H1 (cell line): ENCODE measurements at regions not wholly inside any gene's neighbourhood (a gene's known extent, or its start where the extent isn't known, plus 50 kb on each side); places are given as distances from the start of the nearest gene placed in this dataset.

ENCODE experiments used
- CTCF ChIA-PET: fragments of 300-600 bp; sonication (Branson Sonifier 250); formaldehyde crosslinking; loops from one replicate; lab custom pipeline; 2021; ENCODE audit not compliant: partially characterized antibody; lab: Charles Lee
- POLR2A ChIA-PET: fragments of 300-600 bp; sonication (Branson Sonifier 250); formaldehyde crosslinking; loops from one replicate; lab custom pipeline; 2021; ENCODE audit warnings: inconsistent platforms; ENCODE audit not compliant: partially characterized antibody; lab: Charles Lee
- DNase-seq, 2 experiments: peaks; one replicate each; pipeline versions ENCODE4 v3.0.0 to v3.0.0-alpha.2; 2010 to 2022; ENCODE audit warnings: low spot score in 2 of 2, low read depth in 1 of 2, mixed read lengths in 1 of 2
- FAIRE-seq: peaks from 2 replicates; lab custom pipeline; 2011; peaks lifted over from hg19 to GRCh38; lab: Jason Lieb, UNC
- H2AFZ ChIP-seq: 2 replicates; pipeline ENCODE4 v1.8.1; 2012; ENCODE audit warnings: low read length, inconsistent platforms
- H2AK5ac ChIP-seq: 2 replicates; pipeline ENCODE4 v1.6.1; 2013; ENCODE audit warnings: low read depth, low read length
- H2BK120ac ChIP-seq: replicated peaks from 2 replicates; pipeline ENCODE3; 2013; ENCODE audit warnings: low read depth, low read length, inconsistent platforms
- H2BK12ac ChIP-seq: 2 replicates; pipeline ENCODE4 v1.6.1; 2013; ENCODE audit warnings: low read depth, low read length
- H2BK15ac ChIP-seq: 2 replicates; pipeline ENCODE4 v1.6.1; 2013; ENCODE audit warnings: low read length
- H2BK20ac ChIP-seq: 2 replicates; pipeline ENCODE4 v1.6.1; 2013; ENCODE audit warnings: low read length
- H2BK5ac ChIP-seq: 2 replicates; pipeline ENCODE4 v1.6.1; 2013; ENCODE audit warnings: low read depth, low read length
- H3K14ac ChIP-seq: 2 replicates; pipeline ENCODE4 v1.6.1; 2013; ENCODE audit warnings: inconsistent platforms; ENCODE audit not compliant: insufficient read length
- H3K18ac ChIP-seq: 2 replicates; pipeline ENCODE4 v1.6.1; 2013; ENCODE audit warnings: low read length; ENCODE audit errors: extremely low read depth
- H3K23ac ChIP-seq: 2 replicates; pipeline ENCODE4 v1.6.1; 2013; ENCODE audit warnings: inconsistent platforms; ENCODE audit not compliant: insufficient read length
- H3K23me2 ChIP-seq: 2 replicates; pipeline ENCODE4 v1.6.1; 2013; ENCODE audit warnings: low read depth, low read length
- H3K27ac ChIP-seq: 2 replicates; pipeline ENCODE4 v1.6.1; 2011; ENCODE audit warnings: low read depth, low read length, inconsistent platforms
- H3K27me3 ChIP-seq, 4 experiments: replicated peaks in 1 of 4; 1 replicate in 1 of 4; 2 replicates in 3 of 4; pipeline versions ENCODE4 v1.6.1 to v1.8.1; 2011 to 2013; ENCODE audit warnings: low read length in 3 of 4, mild to moderate bottlenecking in 3 of 4, inconsistent platforms in 2 of 4, mixed read lengths in 2 of 4, moderate library complexity in 1 of 4; ENCODE audit not compliant: control insufficient read depth in 3 of 4, insufficient read depth in 3 of 4; ENCODE audit errors: extremely low read depth in 1 of 4
- H3K36me3 ChIP-seq, 4 experiments: 2 replicates each; pipeline versions ENCODE4 v1.6.1 to v1.8.1; 2011 to 2013; ENCODE audit warnings: mild to moderate bottlenecking in 4 of 4, low read length in 3 of 4, moderate library complexity in 2 of 4, control low read depth in 1 of 4, inconsistent platforms in 1 of 4; ENCODE audit not compliant: insufficient read depth in 4 of 4, control insufficient read depth in 2 of 4
- H3K4ac ChIP-seq: replicated peaks from 2 replicates; pipeline ENCODE3; 2013; ENCODE audit warnings: low read length, low read depth, mixed read lengths, inconsistent platforms; ENCODE audit not compliant: insufficient read length
- H3K4me1 ChIP-seq, 4 experiments: replicated peaks in 1 of 4; 1 replicate in 1 of 4; 2 replicates in 3 of 4; pipeline versions ENCODE4 v1.6.1 to v1.8.1; 2011 to 2013; ENCODE audit warnings: low read length in 3 of 4, inconsistent platforms in 2 of 4, mixed read lengths in 1 of 4; ENCODE audit not compliant: insufficient read depth in 4 of 4, control insufficient read depth in 3 of 4
- H3K4me2 ChIP-seq, 2 experiments: 2 replicates each; pipeline versions ENCODE4 v1.6.1 to v1.8.1; 2011 to 2013; ENCODE audit warnings: low read depth in 2 of 2, low read length in 2 of 2, control low read depth in 1 of 2, inconsistent platforms in 1 of 2, mild to moderate bottlenecking in 1 of 2; ENCODE audit not compliant: insufficient read depth in 1 of 2
- H3K4me3 ChIP-seq, 4 experiments: fragments of 200-600, 300-600 bp in 1 of 4; sonication (generic), shearing (Covaris generic), sonication (Bioruptor Twin) in 1 of 4; 2 replicates each; pipeline versions ENCODE4 v1.5.1 to v1.8.1; 2011 to 2016; ENCODE audit warnings: low read length in 4 of 4, low read depth in 3 of 4, control low read depth in 2 of 4, inconsistent platforms in 2 of 4, mild to moderate bottlenecking in 2 of 4, mixed read lengths in 1 of 4, moderate library complexity in 1 of 4; ENCODE audit not compliant: insufficient read depth in 2 of 4; ENCODE audit errors: extremely low read depth in 1 of 4
- H3K56ac ChIP-seq: replicated peaks from 2 replicates; pipeline ENCODE3; 2013; ENCODE audit warnings: low read depth, mild to moderate bottlenecking, mixed read lengths, low read length, inconsistent platforms; ENCODE audit not compliant: insufficient read length
- H3K79me1 ChIP-seq: 2 replicates; pipeline ENCODE4 v1.6.1; 2013; ENCODE audit warnings: low read depth, low read length, control low read depth
- H3K79me2 ChIP-seq, 2 experiments: 2 replicates each; pipeline versions ENCODE4 v1.6.1 to v1.8.1; 2012 to 2013; ENCODE audit warnings: low read length in 2 of 2, mild to moderate bottlenecking in 2 of 2, inconsistent platforms in 1 of 2; ENCODE audit not compliant: insufficient read depth in 2 of 2, control insufficient read depth in 1 of 2
- H3K9ac ChIP-seq, 4 experiments: replicated peaks in 1 of 4; 1 replicate in 1 of 4; 2 replicates in 3 of 4; pipeline versions ENCODE4 v1.6.1 to v1.8.1; 2011 to 2013; ENCODE audit warnings: low read depth in 3 of 4, low read length in 3 of 4, control low read depth in 2 of 4, mild to moderate bottlenecking in 2 of 4, moderate library complexity in 2 of 4, inconsistent platforms in 1 of 4; ENCODE audit errors: extremely low read depth in 1 of 4
- H3K9me3 ChIP-seq, 2 experiments: 2 replicates each; pipeline versions ENCODE4 v1.6.1 to v1.8.1; 2012 to 2013; ENCODE audit warnings: mild to moderate bottlenecking in 2 of 2, moderate library complexity in 2 of 2, control low read depth in 1 of 2, inconsistent platforms in 1 of 2, low read depth in 1 of 2, low read length in 1 of 2, mixed read lengths in 1 of 2; ENCODE audit not compliant: insufficient read depth in 2 of 2
- H4K20me1 ChIP-seq, 2 experiments: replicated peaks in 1 of 2; 2 replicates each; pipeline versions ENCODE3 to v1.8.1; 2011 to 2013; ENCODE audit warnings: inconsistent platforms in 2 of 2, low read length in 2 of 2, mild to moderate bottlenecking in 1 of 2; ENCODE audit not compliant: insufficient read depth in 2 of 2, control insufficient read depth in 1 of 2
- H4K5ac ChIP-seq: 2 replicates; pipeline ENCODE4 v1.6.1; 2013; ENCODE audit warnings: low read length, low read depth, mixed read lengths, inconsistent platforms; ENCODE audit not compliant: insufficient read length
- H4K8ac ChIP-seq: 2 replicates; pipeline ENCODE4 v1.8.0; 2013; ENCODE audit warnings: mild to moderate bottlenecking, moderate library complexity, low read length, inconsistent platforms; ENCODE audit not compliant: insufficient read depth; ENCODE audit errors: extremely low read depth
- H4K91ac ChIP-seq: replicated peaks from 2 replicates; pipeline ENCODE3; 2013; ENCODE audit warnings: low read length, mixed read lengths, inconsistent platforms; ENCODE audit not compliant: insufficient read length
- HDAC6 ChIP-seq: IDR thresholded peaks from one replicate; pipeline ENCODE4 v1.7.1; 2012; ENCODE audit warnings: low read depth, mild to moderate bottlenecking, inconsistent platforms, low read length, moderate library complexity
- SAP30 ChIP-seq: fragments of 300-600 bp; sonication (generic); IDR thresholded peaks from 2 replicates; pipeline ENCODE4 v1.7.1; 2012; ENCODE audit warnings: low read length, moderate library complexity, mild to moderate bottlenecking, inconsistent platforms; ENCODE audit not compliant: insufficient read depth, insufficient replicate concordance
- SIRT6 ChIP-seq: IDR thresholded peaks from one replicate; pipeline ENCODE4 v1.7.1; 2012; ENCODE audit warnings: low read length, inconsistent platforms
- SUZ12 ChIP-seq: fragments of 200-600 bp; sonication (generic); IDR thresholded peaks from 2 replicates; pipeline ENCODE4 v1.6.1; 2012; ENCODE audit warnings: mild to moderate bottlenecking, inconsistent platforms, low read length, moderate library complexity, mixed read lengths
- YY1 ChIP-seq: IDR thresholded peaks from 2 replicates; pipeline ENCODE4 v1.6.1; 2011; ENCODE audit warnings: low read depth, mild to moderate bottlenecking, low read length
- WGBS, 2 experiments: shearing (Covaris generic) in 1 of 2; methylation state at CpG; one replicate each; pipeline versions ENCODE4 v1.1.6 to v1.1.7; 2013 to 2015; ENCODE audit warnings: low lambda C conversion rate in 2 of 2, mixed read lengths in 2 of 2, inconsistent platforms in 1 of 2, low coverage in 1 of 2, missing lambda C conversion rate in 1 of 2; ENCODE audit not compliant: insufficient replicate concordance in 2 of 2, insufficient coverage in 1 of 2, insufficient read length in 1 of 2; ENCODE audit errors: extremely low coverage in 1 of 2, missing lambda C conversion rate in 1 of 2; 5-methylcytosine and 5-hydroxymethylcytosine counted together
- TF ChIP-seq, protein P1 (sequence below): IDR thresholded peaks from 2 replicates; pipeline ENCODE4 v1.6.1; 2012; ENCODE audit warnings: low read length, inconsistent platforms

DNA sequence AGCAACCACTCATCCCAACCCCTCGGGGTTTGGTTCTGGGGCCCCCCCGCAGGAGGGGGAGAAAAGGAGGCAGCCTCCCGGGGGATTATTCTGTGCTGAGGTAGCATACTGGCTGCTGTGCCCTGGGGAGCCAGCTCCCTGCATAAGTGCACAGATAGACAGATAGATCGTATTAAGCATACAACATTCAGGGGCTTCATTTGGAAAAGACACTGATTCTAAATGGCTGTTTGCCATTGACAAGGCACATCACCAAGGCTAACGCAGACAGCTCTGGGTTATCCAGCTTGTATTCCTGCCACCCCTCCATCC, 547.9 kb downstream of the BUD13 start:
- Histone ChIP-seq H3K14ac (no peak overlapping the region), H4K5ac (no peak overlapping the region), H4K8ac (no peak overlapping the region; the same call in 1 of the 2 replicates), H3K79me2 (no peaks in the 10 kb centered on the region), H2BK12ac (0 out of 2 replicates have a peak overlapping the region, but pooled peaks have one; percentile 33), H3K4me3 (no peak overlapping the region), H2BK15ac (no peak overlapping the region), H2BK120ac (no peak overlapping the region), H3K23me2 (no peaks in the 10 kb centered on the region), H4K91ac (no peak overlapping the region), H2BK20ac (no peak overlapping the region), H3K27ac (no peak overlapping the region), H3K9ac (no peak overlapping the region), H3K4me1 (peaks cover 5 to 11% (median 7%) of the 10 kb centered on the region in 4 experiments; a peak in 5 of 7 replicates), H3K79me1 (no peaks in the 10 kb centered on the region), H3K36me3 (no peaks in the 10 kb centered on the region), H2AFZ (no peak overlapping the region), H4K20me1 (peaks cover 0 to 8% of the 10 kb centered on the region in 2 experiments), H3K18ac (no peak overlapping the region), H2AK5ac (no peak overlapping the region), H3K9me3 (no peaks in the 10 kb centered on the region), H3K56ac (no peak overlapping the region), H3K4me2 (peak overlapping the region in 1 of 2 experiments; percentile 9; a peak in 1 of 4 replicates), H2BK5ac (no peak overlapping the region), H3K4ac (peak overlapping the region; percentile 28), H3K23ac (no peak overlapping the region), H3K27me3 (no peaks in the 10 kb centered on the region; a peak in 1 of 7 replicates)
- ChIA-PET CTCF (interaction anchor here (0.6 to 16.0 kb wide), 24 partner anchors 9 to 274 kb away, joined by 3 to 162 read pairs (median 4); no protein-coding TSS in a partner anchor), POLR2A (interaction anchor here (1.7 kb wide), 1 partner anchor 9 kb away, joined by 5 read pairs; no protein-coding TSS in a partner anchor)
- WGBS, 2 experiments: 78% methylated on average over 4 of the region's 5 CpGs; no CpG with 5 or more reads in 1 of the 2 experiments
- DNase-seq: no peak
- no peak for FAIRE-seq
- TF ChIP-seq YY1 (no peak), SAP30 (no peak), SIRT6 (no peak), SUZ12 (no peak), HDAC6 (no peak)
- TF ChIP-seq, protein P1, sequence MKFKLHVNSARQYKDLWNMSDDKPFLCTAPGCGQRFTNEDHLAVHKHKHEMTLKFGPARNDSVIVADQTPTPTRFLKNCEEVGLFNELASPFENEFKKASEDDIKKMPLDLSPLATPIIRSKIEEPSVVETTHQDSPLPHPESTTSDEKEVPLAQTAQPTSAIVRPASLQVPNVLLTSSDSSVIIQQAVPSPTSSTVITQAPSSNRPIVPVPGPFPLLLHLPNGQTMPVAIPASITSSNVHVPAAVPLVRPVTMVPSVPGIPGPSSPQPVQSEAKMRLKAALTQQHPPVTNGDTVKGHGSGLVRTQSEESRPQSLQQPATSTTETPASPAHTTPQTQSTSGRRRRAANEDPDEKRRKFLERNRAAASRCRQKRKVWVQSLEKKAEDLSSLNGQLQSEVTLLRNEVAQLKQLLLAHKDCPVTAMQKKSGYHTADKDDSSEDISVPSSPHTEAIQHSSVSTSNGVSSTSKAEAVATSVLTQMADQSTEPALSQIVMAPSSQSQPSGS: no peak
